ENCODE measurements at regions not wholly inside any gene's neighbourhood (a gene's known extent, or its start where the extent isn't known, plus 50 kb on each side); places are given as distances from the start of the nearest gene placed in this dataset.

- DNase-seq = no peak
These were observed 52.1 kb upstream of the PITX1 start for GRCh38 chr5:135085936-135086725.

GRCh38 chr5:135085133-135085935 lies 51.3 kb upstream of the PITX1 start:
- no peak for DNase-seq

Measured in NCI-H1092 (cell line).